Fibroblast of the conjunctiva (primary cell): ENCODE measurements at regions not wholly inside any gene's neighbourhood (a gene's known extent, or its start where the extent isn't known, plus 50 kb on each side); places are given as distances from the start of the nearest gene placed in this dataset.

Source experiments
- DNase-seq: peaks from one replicate; pipeline ENCODE4 v3.0.0-alpha.2; 2010; ENCODE audit warnings: low read depth

DNA sequence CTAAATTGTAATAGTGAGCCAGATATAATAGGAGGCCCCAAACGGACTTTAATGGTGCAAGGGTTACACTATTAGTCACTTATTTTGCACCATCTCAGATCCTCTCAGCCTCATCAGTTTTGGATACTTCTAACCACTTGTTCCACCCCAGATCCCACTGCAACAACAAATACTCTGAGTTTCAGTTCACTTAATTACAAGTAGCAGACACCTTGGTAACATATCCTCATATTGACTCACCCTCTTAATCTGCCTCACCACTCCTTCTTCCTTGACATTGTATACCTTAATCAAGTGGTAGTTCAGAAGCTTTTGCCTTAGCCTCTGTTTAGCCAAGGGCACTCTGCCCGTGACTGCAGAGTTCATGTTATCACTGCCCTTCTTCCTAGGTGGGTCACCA is 256.1 kb upstream of the UBASH3B start:
- DNase-seq: no peak

- DNase-seq: no peak
These were observed 256.7 kb upstream of the UBASH3B start for GRCh38 chr11:122398851-122399250.

GRCh38 chr11:122398167-122398566 is 257.4 kb upstream of the UBASH3B start:
- DNase-seq: peak; percentile 24

- no peak for DNase-seq
These were observed 260.2 kb upstream of the UBASH3B start for GRCh38 chr11:122395282-122395681.

GRCh38 chr11:122394313-122394712 is 261.2 kb upstream of the UBASH3B start:
- DNase-seq: no peak

- no peak for DNase-seq
These were observed 262.2 kb upstream of the UBASH3B start for GRCh38 chr11:122393209-122393860.

- no peak for DNase-seq
These were observed 263.0 kb upstream of the UBASH3B start for GRCh38 chr11:122392508-122392907.

DNA sequence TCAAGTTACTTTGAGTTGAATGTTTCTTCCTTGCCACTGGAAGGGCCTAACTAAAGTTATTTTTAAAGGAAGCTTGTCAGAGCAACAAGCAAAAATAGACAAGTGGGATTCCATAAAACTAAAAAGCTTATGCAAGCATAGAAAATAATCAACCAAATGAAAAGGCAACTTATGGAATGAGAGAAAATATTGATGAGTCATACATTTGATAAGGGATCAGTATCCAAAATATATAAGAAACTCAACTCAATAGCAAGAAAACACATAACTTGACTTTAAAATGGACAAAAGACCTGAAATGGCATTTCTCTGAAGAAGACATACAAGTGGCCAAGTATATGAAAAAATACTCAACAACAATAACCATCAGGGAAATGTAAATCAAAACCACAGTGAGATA is 264.5 kb upstream of the UBASH3B start:
- no peak for DNase-seq

- DNase-seq: no peak
These were observed 267.2 kb upstream of the BLID start for GRCh38 chr11:122383186-122383585.

DNA sequence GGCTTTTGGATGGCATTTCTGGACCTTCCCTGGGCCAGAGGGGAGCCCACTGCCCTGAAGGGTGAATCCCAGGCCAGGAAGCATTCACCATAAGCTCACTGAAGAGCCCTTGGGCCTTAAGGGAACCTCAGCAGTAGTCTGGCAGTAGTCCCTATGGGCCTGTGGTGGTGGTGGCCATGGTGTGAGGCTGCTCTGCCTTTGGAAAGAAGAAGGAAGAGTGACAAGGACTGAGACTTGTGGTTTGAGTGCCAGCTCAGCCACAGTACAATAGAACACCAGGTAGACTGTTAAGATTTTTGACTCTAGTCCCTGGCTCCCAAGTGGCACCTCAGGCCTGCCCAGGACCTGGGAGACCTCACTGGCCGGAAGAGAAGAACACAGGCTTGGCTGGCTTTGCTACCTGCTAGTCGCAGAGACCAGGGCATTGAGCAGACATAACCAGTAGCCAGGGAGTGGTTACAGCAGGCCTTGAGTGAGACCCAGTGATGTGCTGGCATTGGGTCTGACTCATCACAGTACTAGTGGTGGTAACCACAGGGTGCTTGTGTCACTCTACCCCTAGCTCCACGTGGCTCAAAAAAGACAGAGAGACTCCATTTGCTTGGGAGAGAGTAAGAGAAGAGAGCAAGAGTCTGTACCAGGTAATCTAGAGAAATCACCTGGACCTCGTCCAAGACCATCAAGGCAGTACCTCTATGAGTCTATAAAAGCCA is 259.8 kb upstream of the BLID start:
- no peak for DNase-seq

- DNase-seq: no peak
These were observed 252.8 kb upstream of the BLID start for GRCh38 chr11:122368796-122369195.

GRCh38 chr11:122367809-122368231 is 251.8 kb upstream of the BLID start:
- DNase-seq: peak; percentile 61

DNA sequence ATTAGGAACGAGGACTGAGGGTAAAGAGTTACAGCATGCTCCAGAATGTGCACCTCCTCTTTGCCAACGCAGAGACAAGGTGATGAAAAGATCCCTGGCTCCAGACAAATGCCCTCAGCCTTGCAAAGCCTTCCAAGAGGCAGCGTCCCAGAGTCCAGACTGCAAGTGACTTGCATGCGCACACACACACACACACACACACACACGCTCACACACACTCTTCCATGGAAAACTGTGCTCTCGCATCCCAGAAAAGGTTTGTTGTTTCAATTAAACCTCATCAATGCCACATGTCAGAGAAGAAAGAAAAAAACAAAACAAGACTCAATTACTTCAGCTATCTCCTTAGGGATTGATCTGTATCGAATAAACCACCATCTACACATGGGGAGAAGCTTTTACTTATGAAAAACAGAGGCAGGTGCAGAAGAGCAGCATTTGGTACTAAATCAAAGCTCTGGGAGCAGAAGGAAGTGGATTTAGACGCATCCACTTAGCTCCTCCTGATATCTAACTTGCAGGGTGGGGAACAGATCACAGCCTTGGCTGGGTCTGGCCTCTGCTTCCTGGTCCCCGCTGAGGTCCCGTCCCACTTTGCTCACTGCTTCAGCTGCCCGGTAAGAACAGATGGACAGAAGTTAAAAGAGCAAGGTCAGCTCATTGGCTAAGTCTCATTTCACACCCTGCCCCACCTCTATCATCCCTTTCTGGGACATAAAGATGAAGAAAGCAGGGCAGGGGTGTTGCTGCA is 249.8 kb upstream of the BLID start:
- DNase-seq: no peak

DNA sequence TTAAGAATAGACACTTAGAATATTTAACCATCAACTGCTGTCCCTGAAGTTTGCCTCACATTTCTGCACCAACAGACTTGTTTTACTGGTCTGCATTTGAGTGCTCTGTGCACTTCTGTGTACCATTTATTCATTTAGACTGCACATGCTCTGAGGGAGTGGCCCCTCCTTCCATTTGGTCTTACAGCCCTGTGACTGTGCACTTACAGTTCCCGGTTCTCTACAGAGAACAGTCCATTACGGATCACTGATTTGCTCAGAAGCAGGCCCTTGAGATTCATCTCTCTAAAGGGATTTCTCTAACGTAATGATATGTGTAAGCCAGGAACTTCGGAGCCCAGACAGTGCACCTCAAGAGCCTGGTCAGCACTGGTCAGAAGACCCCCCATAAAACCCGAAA is 247.3 kb upstream of the BLID start:
- DNase-seq: no peak

GRCh38 chr11:122362381-122362780 is 246.4 kb upstream of the BLID start:
- DNase-seq: no peak

DNA sequence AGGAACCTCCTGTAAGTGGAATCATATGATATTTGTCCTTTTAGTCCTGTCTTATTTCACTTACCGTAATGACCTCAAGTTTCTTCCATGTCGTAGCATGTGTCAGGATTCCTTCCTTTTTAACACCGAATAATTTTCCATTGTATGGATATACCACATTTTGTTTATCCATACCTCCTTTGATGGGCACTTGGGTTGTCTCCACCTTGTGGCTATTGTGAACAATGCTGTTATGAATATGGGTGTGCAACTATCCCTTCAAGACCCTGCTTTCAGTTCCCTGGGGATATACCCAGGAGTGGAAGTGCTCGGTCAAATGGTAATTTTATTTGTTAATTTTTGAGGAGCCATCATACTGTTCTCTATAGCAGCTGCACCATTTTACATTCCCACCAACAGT is 244.9 kb upstream of the BLID start:
- DNase-seq: no peak

DNA sequence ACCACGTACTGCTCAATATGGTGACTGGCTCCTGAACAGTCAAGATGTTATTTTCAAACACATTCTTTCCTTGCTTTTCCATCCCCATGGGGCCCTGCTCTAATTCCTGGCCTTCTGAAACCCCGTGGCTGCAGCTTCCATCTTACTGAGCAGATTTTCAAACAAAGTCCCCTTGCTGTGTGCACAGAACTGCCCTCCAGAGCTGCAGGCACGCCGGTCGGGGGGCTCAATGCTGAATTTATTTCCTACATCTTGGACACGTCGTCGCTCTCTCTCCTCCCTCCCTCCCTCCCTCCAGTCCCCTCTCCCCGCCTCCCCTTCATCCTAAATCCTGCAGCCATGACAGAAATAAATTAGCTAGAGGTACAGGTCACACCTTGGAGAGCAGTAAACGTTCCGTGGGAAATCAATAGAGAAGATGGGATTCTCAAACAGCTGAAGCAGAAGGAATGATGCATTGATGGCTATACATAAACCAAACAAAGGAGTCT is 243.1 kb upstream of the BLID start:
- DNase-seq: no peak

DNA sequence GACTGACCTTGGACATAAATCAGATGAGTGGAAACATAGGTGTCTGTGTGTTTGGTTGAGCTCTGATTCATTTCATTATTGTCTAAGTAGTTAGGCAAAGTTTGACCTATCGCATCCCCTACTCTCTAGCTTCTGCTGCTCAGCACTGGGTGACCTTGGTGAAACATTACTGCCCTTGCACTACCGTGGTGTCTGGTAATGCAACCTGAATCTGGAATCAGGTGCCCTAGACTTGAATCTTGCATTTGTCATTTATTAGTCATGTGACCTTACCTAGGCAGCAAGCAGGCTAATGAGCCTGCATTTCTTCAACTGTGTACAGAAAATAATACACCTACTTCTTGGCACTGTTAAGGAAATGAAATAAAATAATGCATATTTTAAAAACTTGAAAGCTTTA is 242.3 kb upstream of the BLID start:
- no peak for DNase-seq

DNA sequence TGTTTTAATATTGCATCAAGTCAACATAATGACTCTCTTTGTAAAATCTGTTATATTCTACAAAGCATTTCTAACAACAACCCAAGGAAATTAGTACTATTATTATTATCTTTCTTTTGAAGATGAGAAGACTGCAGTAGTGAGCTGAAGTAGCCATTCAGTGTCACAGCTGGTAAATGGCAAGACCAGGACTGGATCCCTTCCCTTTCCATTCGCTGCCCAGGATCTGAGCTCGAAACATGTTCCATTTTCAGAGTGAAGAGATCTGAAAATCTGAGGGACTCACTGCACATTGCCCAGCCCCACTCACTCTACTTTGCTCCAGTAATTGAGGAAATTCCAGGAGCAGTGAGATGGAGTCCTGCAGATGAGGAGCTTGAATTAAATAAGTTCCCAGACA is 240.0 kb upstream of the BLID start:
- no peak for DNase-seq

DNA sequence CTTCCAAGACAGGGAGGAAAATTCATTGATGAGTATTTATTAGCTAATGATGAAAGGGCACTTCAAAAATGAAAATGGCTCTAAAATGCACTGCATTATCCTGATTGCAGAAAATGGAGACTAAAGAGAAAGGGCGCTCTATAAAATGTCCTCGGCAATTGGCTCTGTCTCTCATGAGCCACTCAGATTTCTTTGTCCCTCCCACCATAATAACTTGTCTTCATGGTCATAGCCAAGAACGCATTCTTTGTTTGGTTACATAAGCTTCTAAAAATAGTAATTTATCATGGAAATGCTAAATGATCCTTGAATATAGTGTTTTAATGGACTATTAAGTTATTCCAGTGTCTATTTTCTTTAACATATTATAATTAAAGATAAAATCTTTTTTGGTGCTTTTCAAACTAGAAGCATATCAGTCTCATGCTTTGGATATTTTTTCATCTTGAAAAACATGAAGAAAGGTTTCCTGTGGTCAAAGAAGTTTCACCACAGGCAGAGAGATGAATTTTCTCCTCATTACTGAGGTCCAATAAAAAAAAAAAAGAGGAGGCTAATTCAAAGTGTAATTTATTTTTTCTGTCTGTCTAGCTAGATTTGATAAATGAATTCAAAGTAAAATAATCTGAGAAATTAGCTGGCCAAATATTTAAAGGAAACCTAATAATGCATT is 238.1 kb upstream of the BLID start:
- no peak for DNase-seq

GRCh38 chr11:122353561-122353960 is 237.5 kb upstream of the BLID start:
- no peak for DNase-seq

DNA sequence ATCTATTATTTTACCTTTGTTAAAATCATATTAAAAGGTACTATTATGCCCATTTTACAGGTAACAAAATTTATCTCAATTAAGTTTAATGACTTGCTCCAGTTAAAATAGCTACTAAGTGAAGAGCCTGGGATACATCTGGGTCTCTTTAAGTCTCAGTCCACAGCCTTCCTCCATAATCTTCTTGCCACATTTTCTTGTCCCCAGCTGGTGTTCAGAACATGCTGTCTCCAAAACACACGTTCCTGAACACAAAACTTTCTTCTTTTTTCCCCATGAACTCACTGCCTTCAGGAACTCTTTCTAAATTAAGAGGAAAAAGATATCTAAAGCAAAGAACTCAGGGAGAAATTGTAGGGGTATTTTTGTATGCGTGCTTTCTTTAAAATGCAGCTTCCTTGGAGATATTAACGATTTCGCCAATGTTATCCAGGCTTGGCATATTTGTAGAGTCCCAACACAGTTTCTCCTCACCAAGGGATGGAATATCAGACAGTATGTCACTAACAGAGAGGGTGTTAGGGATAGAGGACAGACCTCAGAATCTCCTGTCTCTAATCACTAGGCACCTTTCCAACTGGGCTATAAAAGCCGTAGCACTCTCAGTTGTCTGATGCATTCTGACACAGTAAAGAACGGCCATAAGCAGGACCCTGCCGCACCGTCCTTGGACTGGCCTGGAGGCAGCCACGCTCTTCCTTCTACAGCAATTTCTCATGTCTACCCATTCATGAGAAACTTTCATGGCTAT is 232.8 kb upstream of the BLID start:
- no peak for DNase-seq
